ENCODE measurements at regions not wholly inside any gene's neighbourhood (a gene's known extent, or its start where the extent isn't known, plus 50 kb on each side); places are given as distances from the start of the nearest gene placed in this dataset.

DNA sequence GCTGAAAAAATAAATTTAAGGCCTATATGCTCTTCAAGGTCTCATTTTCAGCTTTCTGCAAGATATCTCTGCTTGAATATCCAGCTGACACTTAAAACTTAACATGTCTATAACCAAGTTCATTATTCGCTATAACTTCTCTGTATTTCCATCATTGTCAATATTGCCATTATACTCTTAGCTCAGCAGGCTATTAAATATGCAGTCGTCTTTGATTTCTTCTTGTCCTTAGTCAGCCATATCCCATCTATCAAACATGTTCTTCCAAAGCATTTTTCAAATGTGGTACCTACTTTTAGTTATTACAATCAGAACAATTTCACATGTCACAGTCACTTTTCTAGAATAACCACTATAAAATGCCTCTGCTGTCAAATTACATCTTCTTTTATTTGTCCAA lies 1364.1 kb downstream of the ARAP2 start:
- TF ChIP-seq, protein P1, sequence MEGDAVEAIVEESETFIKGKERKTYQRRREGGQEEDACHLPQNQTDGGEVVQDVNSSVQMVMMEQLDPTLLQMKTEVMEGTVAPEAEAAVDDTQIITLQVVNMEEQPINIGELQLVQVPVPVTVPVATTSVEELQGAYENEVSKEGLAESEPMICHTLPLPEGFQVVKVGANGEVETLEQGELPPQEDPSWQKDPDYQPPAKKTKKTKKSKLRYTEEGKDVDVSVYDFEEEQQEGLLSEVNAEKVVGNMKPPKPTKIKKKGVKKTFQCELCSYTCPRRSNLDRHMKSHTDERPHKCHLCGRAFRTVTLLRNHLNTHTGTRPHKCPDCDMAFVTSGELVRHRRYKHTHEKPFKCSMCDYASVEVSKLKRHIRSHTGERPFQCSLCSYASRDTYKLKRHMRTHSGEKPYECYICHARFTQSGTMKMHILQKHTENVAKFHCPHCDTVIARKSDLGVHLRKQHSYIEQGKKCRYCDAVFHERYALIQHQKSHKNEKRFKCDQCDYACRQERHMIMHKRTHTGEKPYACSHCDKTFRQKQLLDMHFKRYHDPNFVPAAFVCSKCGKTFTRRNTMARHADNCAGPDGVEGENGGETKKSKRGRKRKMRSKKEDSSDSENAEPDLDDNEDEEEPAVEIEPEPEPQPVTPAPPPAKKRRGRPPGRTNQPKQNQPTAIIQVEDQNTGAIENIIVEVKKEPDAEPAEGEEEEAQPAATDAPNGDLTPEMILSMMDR (IDR thresholded peaks at IDR 0.05; ENCODE audit: insufficient read depth in 1 of 2, low read depth in 1 of 2, low read length in 1 of 2, severe bottlenecking in 1 of 2, unreplicated experiment in 1 of 2), result no peak
- no peaks in the 10 kb centered on the region for H3K9me3 Mint-ChIP-seq (ENCODE audit: unreplicated experiment)
- no peaks in the 10 kb centered on the region for H3K4me1 Mint-ChIP-seq (ENCODE audit: low read depth, unreplicated experiment)
- H3K4me3 Mint-ChIP-seq (ENCODE audit: unreplicated experiment), result no peak overlapping the region
- POLR2A ChIA-PET, result no interaction called here
- Histone ChIP-seq H3K9me3 (no peaks in the 10 kb centered on the region), H3K36me3 (ENCODE audit: control insufficient read depth, insufficient read depth, low read length) (no peaks in the 10 kb centered on the region), H3K4me3 (ENCODE audit: low read depth, low read length) (no peak overlapping the region), H3K27me3 (replicated peaks; ENCODE audit: control insufficient read depth, insufficient read depth, low read length) (no peaks in the 10 kb centered on the region), H3K4me1 (no peaks in the 10 kb centered on the region)
- CTCF ChIA-PET, result no interaction called here
- H3K36me3 Mint-ChIP-seq (ENCODE audit: insufficient read depth, unreplicated experiment), result no peaks in the 10 kb centered on the region
- BruUV-seq (replicated peaks), result no TSS peak
- no peak overlapping the region for H3K27ac Mint-ChIP-seq (ENCODE audit: unreplicated experiment)
- H3K27me3 Mint-ChIP-seq (ENCODE audit: insufficient read depth, unreplicated experiment), result no peaks in the 10 kb centered on the region
- DNase-seq, result no peak
- intact Hi-C loops (cut with micrococcal nuclease; ENCODE audit: unreplicated experiment), result no loop called here

DNA sequence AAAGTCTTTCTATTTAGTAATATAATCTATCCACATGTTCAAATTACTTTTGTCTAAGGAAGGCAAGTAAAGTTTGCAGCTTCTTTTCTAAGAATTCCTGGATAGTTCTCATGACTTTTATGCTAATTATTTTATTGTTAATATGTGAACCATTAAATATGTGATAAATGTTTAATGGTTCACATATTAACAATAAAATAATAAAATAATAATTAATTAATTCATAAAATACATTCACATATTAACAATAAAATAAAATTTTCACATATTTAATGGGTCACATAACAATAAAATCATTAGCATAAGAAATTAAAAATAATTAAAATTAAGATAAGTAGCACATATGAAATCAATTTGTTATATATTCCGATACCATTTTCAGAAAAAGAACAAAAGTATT lies 1352.4 kb downstream of the ARAP2 start:
- H3K36me3 Mint-ChIP-seq (ENCODE audit: insufficient read depth, unreplicated experiment), result no peaks in the 10 kb centered on the region
- H3K4me3 Mint-ChIP-seq (ENCODE audit: unreplicated experiment), result no peak overlapping the region
- no peak for DNase-seq
- H3K27me3 ChIP-seq (replicated peaks; ENCODE audit: control insufficient read depth, insufficient read depth, low read length), result no peaks in the 10 kb centered on the region
- no peak overlapping the region for H3K4me3 ChIP-seq (ENCODE audit: low read depth, low read length)
- no peaks in the 10 kb centered on the region for H3K4me1 Mint-ChIP-seq (ENCODE audit: low read depth, unreplicated experiment)
- TF ChIP-seq, protein P1 (IDR thresholded peaks at IDR 0.05; ENCODE audit: insufficient read depth in 1 of 2, low read depth in 1 of 2, low read length in 1 of 2, severe bottlenecking in 1 of 2, unreplicated experiment in 1 of 2), result no peak
- no TSS peak for BruUV-seq (replicated peaks)
- no peaks in the 10 kb centered on the region for H3K27me3 Mint-ChIP-seq (ENCODE audit: insufficient read depth, unreplicated experiment)
- H3K27ac Mint-ChIP-seq (ENCODE audit: unreplicated experiment), result no peak overlapping the region
- no peaks in the 10 kb centered on the region for H3K4me1 ChIP-seq
- H3K9me3 Mint-ChIP-seq (ENCODE audit: unreplicated experiment), result no peaks in the 10 kb centered on the region
- H3K9me3 ChIP-seq, result no peaks in the 10 kb centered on the region
- no peaks in the 10 kb centered on the region for H3K36me3 ChIP-seq (ENCODE audit: control insufficient read depth, insufficient read depth, low read length)
- POLR2A ChIA-PET, result no interaction called here
- intact Hi-C loops (cut with micrococcal nuclease; ENCODE audit: unreplicated experiment), result no loop called here
- CTCF ChIA-PET, result no interaction called here

DNA sequence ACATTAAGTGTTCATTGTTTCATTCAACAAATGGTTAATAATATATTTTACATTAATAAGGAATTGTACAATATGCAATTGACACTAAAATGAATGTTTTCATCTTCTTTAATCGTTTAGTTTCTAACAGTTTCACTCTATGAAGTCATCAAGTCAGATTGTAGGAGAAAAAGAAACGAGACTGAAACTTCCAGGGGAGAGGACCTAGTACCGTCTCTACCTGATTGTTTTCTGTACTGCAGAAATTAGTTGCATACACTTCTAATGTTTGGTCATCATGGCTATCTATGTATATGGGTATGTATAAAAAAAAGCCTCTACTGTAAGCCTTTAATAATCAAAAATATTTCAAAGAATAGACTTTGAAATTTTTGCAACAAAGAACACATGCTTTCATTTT lies 1350.9 kb downstream of the ARAP2 start:
- Histone ChIP-seq H3K9me3 (no peaks in the 10 kb centered on the region), H3K4me3 (ENCODE audit: low read depth, low read length) (no peak overlapping the region), H3K36me3 (ENCODE audit: control insufficient read depth, insufficient read depth, low read length) (no peaks in the 10 kb centered on the region), H3K27me3 (replicated peaks; ENCODE audit: control insufficient read depth, insufficient read depth, low read length) (no peaks in the 10 kb centered on the region), H3K4me1 (no peaks in the 10 kb centered on the region)
- Mint-ChIP-seq H3K4me3 (ENCODE audit: unreplicated experiment) (no peak overlapping the region), H3K27me3 (ENCODE audit: insufficient read depth, unreplicated experiment) (no peaks in the 10 kb centered on the region), H3K4me1 (ENCODE audit: low read depth, unreplicated experiment) (no peaks in the 10 kb centered on the region), H3K9me3 (ENCODE audit: unreplicated experiment) (no peaks in the 10 kb centered on the region), H3K36me3 (ENCODE audit: insufficient read depth, unreplicated experiment) (no peaks in the 10 kb centered on the region), H3K27ac (ENCODE audit: unreplicated experiment) (no peak overlapping the region)
- TF ChIP-seq, protein P1 (IDR thresholded peaks at IDR 0.05; ENCODE audit: insufficient read depth in 1 of 2, low read depth in 1 of 2, low read length in 1 of 2, severe bottlenecking in 1 of 2, unreplicated experiment in 1 of 2), result no peak
- POLR2A ChIA-PET, result no interaction called here
- CTCF ChIA-PET, result no interaction called here
- intact Hi-C loops (cut with micrococcal nuclease; ENCODE audit: unreplicated experiment), result no loop called here
- no TSS peak for BruUV-seq (replicated peaks)
- DNase-seq, result no peak

Data from Caco-2 (cell line).